GM06990 (cell line): ENCODE measurements at regions not wholly inside any gene's neighbourhood (a gene's known extent, or its start where the extent isn't known, plus 50 kb on each side); places are given as distances from the start of the nearest gene placed in this dataset.

Source experiments
- DNase-seq: peaks from one replicate; pipeline ENCODE4 v3.0.0-alpha.2; 2011; ENCODE audit not compliant: insufficient read length; ENCODE audit errors: extremely low read depth
- H3K27me3 ChIP-seq: replicated peaks from 2 replicates; pipeline ENCODE4 v1.6.0; 2011; ENCODE audit warnings: low read length; ENCODE audit not compliant: control insufficient read depth, insufficient read depth
- H3K36me3 ChIP-seq: 2 replicates; pipeline ENCODE4 v1.5.1; 2011; ENCODE audit warnings: low read length; ENCODE audit not compliant: control insufficient read depth, insufficient read depth
- H3K4me3 ChIP-seq: replicated peaks from 2 replicates; pipeline ENCODE4 v1.5.1; 2011; ENCODE audit warnings: low read depth, mild to moderate bottlenecking, control low read depth, low read length
- TF ChIP-seq, protein P1 (sequence below): IDR thresholded peaks from 2 replicates; pipeline ENCODE4 v1.5.1; 2011; ENCODE audit warnings: low read length, control low read depth, mild to moderate bottlenecking, inconsistent platforms; ENCODE audit not compliant: insufficient read depth, poor library complexity, severe bottlenecking

GRCh38 chr1:99474350-99474893 lies 171.5 kb upstream of the PALMD start:
- no peaks in the 10 kb centered on the region for H3K36me3 ChIP-seq
- no peak for DNase-seq
- H3K27me3 ChIP-seq = no peaks in the 10 kb centered on the region
- TF ChIP-seq, protein P1, sequence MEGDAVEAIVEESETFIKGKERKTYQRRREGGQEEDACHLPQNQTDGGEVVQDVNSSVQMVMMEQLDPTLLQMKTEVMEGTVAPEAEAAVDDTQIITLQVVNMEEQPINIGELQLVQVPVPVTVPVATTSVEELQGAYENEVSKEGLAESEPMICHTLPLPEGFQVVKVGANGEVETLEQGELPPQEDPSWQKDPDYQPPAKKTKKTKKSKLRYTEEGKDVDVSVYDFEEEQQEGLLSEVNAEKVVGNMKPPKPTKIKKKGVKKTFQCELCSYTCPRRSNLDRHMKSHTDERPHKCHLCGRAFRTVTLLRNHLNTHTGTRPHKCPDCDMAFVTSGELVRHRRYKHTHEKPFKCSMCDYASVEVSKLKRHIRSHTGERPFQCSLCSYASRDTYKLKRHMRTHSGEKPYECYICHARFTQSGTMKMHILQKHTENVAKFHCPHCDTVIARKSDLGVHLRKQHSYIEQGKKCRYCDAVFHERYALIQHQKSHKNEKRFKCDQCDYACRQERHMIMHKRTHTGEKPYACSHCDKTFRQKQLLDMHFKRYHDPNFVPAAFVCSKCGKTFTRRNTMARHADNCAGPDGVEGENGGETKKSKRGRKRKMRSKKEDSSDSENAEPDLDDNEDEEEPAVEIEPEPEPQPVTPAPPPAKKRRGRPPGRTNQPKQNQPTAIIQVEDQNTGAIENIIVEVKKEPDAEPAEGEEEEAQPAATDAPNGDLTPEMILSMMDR = no peak
- H3K4me3 ChIP-seq = no peak overlapping the region

DNA sequence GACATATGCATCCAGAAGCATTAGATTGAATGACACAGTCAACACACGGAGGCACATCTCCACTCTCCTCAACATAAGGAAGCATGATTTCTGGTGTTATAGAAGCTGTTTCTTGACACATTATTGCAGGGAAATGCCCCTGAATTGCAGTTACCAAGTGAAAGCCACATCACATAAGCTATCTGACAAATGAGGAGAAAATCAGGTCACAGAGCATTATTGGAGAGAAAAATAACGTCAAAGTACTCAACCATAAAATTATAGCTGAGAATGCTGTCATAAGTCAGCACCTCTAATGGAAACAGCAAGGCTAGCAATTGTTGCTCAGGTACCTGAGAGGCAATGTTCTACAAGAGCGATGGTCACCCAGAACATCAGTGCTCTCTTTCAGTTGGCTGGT lies 169.9 kb upstream of the PALMD start:
- Histone ChIP-seq H3K27me3 (no peaks in the 10 kb centered on the region), H3K36me3 (no peaks in the 10 kb centered on the region), H3K4me3 (no peak overlapping the region)
- no peak for DNase-seq
- TF ChIP-seq, protein P1 = no peak

DNA sequence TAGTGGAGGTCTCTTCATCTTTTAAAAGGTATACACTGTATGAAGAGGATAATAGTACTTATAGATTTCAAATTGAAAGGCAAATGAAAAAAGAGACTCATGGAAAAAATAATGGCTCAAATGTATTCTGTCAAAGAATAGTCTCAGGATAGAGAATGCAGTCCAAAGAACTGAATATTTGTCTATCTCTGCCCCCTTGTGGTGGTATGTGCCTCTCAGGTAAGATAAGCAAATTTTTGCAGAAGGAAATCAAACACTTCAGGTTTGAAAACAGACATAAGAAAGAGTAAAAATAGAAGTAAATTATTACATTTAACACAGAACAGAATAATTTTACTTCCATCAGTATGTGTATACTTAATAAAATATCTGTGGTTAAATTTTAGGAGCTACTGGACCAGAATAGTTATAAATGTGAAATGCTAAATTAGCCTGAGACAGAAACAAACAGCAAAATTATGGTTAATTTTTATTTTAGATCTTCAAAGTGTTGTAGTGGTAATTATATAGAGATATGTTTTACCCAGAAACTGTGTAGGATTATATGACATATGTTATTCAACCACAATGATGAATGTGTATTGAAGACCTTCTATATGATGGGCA lies 164.4 kb upstream of the PALMD start:
- H3K27me3 ChIP-seq = no peaks in the 10 kb centered on the region
- TF ChIP-seq, protein P1 = peak; percentile 69
- DNase-seq = peak; percentile 11
- H3K36me3 ChIP-seq = no peaks in the 10 kb centered on the region
- H3K4me3 ChIP-seq = no peak overlapping the region

DNA sequence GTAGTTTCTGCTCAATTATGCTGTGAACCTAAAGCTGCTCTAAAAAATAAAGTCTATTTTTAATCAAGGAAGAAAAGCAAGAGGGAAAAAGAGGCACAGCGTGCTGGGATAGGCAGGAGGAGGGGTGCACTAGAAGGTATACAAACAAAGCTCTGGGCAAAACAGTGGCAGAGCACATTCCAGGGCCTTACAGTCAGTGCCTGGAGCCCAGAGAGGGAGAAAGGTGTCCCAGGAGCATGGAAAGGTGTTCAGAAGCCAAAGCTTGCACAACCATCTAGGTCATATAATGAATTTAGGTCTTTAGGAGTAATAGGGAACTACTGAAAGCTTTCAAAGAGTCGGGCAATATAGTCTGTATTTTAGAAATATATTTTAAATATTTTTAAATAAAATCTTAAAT lies 163.6 kb upstream of the PALMD start:
- Histone ChIP-seq H3K4me3 (no peak overlapping the region), H3K27me3 (no peaks in the 10 kb centered on the region), H3K36me3 (no peaks in the 10 kb centered on the region)
- no peak for DNase-seq
- TF ChIP-seq, protein P1 = no peak

GRCh38 chr1:99482750-99483149 lies 163.2 kb upstream of the PALMD start:
- H3K36me3 ChIP-seq = no peaks in the 10 kb centered on the region
- TF ChIP-seq, protein P1 = no peak
- H3K27me3 ChIP-seq = no peaks in the 10 kb centered on the region
- DNase-seq = no peak
- H3K4me3 ChIP-seq = no peak overlapping the region

GRCh38 chr1:99490031-99490430 lies 155.9 kb upstream of the PALMD start:
- no peak for DNase-seq
- no peaks in the 10 kb centered on the region for H3K36me3 ChIP-seq

More at GRCh38 chr1:99490031-99490430, 155.9 kb upstream of the PALMD start:
- H3K27me3 ChIP-seq = no peaks in the 10 kb centered on the region
- no peak overlapping the region for H3K4me3 ChIP-seq
- TF ChIP-seq, protein P1 = no peak
